Esophagus squamous epithelium (tissue), 4 donors: ENCODE measurements at regions not wholly inside any gene's neighbourhood (a gene's known extent, or its start where the extent isn't known, plus 50 kb on each side); places are given as distances from the start of the nearest gene placed in this dataset.

ENCODE experiments used
- POLR2A ChIP-seq, 4 donors: fragments of 450-650 bp; IDR thresholded peaks; one replicate each; pipeline ENCODE4 v1.6.1; 2017; ENCODE audit warnings: antibody characterized with exemption in 4 of 4, mild to moderate bottlenecking in 4 of 4, moderate library complexity in 3 of 4
- TF ChIP-seq, protein P1 (sequence below), 6 experiments: fragments of 450-650 bp in 4 of 6; fragments of 200-600 bp in 2 of 6; sonication (generic) in 2 of 6; IDR thresholded peaks; one replicate each; pipeline ENCODE4 v1.5.1; 2016 to 2019; ENCODE audit warnings: antibody characterized with exemption in 6 of 6, mild to moderate bottlenecking in 4 of 6, moderate library complexity in 4 of 6

DNA sequence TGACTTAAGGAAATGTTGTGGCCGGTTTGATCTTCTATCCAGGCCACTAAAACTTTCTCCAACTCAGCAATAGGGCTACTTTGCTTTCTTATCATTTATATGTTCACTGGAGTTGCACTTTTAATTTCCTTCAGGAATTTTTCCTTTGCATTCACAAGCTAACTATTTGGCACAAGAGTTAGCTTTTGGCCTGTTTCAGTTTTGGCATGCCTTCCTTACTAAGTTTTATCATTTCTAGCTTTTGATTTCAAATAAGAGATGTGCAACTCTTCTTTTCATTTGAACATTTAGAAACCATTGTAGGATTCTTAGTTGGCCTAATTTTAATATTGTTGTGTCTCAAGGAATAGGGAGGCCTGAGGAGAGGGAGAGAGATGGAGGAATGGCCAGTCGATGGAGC, 79.8 kb upstream of the TLL1 start:
- TF ChIP-seq, protein P1, sequence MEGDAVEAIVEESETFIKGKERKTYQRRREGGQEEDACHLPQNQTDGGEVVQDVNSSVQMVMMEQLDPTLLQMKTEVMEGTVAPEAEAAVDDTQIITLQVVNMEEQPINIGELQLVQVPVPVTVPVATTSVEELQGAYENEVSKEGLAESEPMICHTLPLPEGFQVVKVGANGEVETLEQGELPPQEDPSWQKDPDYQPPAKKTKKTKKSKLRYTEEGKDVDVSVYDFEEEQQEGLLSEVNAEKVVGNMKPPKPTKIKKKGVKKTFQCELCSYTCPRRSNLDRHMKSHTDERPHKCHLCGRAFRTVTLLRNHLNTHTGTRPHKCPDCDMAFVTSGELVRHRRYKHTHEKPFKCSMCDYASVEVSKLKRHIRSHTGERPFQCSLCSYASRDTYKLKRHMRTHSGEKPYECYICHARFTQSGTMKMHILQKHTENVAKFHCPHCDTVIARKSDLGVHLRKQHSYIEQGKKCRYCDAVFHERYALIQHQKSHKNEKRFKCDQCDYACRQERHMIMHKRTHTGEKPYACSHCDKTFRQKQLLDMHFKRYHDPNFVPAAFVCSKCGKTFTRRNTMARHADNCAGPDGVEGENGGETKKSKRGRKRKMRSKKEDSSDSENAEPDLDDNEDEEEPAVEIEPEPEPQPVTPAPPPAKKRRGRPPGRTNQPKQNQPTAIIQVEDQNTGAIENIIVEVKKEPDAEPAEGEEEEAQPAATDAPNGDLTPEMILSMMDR (IDR thresholded peaks at IDR 0.05): no peak
- no peak for TF ChIP-seq POLR2A (IDR thresholded peaks at IDR 0.05)
